HG02938 (cell line): ENCODE measurements at regions not wholly inside any gene's neighbourhood (a gene's known extent, or its start where the extent isn't known, plus 50 kb on each side); places are given as distances from the start of the nearest gene placed in this dataset.

Experiments used
- ATAC-seq: cut with Tn5 transposase; IDR thresholded peaks from one replicate; pipeline ENCODE4 v1.9.1; 2021; ENCODE audit warnings: mild to moderate bottlenecking, moderate library complexity; ENCODE audit not compliant: unreplicated experiment

DNA sequence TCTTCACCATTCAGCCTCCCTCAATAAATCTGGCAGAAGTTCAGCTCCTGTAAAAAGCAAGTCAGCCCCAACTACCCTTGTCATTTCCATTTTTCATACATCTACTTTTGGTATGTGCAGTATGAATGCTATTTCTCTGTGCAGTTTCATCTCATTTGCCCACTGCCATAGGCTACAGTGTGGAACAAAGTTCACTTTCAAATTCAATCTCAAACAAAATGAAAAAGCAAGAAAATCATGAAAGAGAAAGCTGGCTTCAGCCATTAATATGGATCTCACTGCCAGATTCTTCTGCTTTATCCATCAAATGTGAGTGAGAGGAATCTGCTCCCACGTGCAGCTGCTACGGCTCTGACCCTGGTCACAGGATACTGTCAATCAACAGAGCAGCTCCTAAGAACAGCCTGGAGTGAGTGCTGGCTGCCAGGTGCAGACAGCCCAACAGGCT is 494.2 kb downstream of the ZNF608 start:
- no peak for ATAC-seq

GRCh38 chr5:124245276-124245675 is 501.2 kb downstream of the ZNF608 start:
- ATAC-seq = no peak

GRCh38 chr5:124240732-124241131 is 505.7 kb downstream of the ZNF608 start:
- no peak for ATAC-seq

DNA sequence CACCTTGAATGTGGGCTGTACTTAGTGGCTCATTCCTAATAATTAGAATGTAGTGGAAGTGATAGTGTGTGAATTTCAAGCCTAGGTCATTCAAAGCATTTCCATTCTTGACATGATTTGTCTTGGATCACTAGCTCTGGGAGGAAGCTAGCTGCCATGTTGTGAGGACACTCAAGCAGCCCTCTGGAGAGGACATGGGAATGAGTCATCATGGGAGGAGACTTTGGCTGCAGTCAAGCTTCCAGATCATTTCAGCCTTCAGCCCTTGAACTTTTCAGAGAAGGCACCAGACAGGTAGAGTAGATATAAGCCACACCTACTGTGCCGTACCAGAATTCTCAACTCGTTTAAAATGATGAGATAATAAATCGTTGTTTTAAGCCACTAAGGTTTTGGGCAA is 506.9 kb downstream of the ZNF608 start:
- ATAC-seq = no peak

DNA sequence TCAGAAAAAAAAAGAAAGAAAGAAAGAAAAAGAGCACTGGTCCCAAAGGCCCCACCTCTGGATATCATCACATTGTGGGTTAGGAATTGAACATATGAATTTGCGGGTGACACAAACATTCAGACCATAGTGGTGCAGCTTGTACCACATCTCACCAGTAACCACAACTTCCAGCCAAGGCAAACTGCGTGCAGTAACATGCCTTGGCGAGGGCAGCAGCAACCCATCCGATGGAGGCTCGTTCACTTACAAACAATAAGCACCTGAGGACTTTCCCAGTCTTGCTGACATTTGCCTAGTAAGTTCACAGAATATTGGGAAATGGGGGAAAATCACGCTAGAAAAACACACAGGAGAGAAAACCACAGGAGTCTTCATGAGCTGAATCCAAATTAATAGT is 508.1 kb downstream of the ZNF608 start:
- no peak for ATAC-seq

DNA sequence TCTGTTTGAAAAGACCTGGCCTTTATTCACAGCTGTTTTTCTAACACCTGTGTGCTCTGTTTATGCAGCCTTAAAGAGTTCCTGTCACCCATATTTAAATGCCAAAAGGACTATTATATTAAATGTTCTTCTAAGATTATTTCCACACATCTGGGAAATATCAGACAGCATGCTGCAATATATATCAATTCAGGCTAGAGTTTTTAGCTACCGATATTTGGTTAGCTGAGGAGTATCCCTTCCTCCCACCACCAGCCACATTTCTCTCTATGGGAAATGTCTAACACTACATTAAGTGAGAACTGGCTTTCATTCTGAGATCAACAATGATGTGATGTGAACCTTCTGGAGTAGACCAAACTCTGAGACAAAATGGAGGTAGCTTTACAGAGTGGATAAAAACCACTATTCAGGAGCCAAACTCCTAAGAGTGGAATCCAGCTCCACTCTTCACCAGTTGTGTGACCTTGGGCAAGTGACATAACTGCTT is 509.2 kb downstream of the ZNF608 start:
- no peak for ATAC-seq

- no peak for ATAC-seq
Measured at GRCh38 chr5:124236361-124237205, 509.9 kb downstream of the ZNF608 start.

DNA sequence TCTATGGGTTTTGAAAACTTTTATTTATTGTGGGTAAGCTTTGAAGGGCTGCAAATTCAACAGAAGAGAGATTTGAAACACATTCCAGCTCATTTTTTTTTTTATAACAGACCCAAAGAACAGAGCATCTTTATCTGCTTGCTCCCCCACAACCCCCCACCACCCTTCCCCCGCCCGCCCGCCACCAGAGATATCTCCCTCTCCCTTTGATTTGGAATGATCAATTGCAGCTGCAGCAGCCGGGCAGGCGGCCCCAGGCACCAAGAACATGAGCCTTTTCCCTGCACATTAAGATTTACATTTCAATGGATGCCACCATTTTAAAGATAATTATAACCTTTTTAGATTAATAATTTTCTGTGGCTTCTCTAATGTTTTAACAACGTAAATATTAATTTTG is 510.9 kb downstream of the ZNF608 start:
- ATAC-seq = no peak

DNA sequence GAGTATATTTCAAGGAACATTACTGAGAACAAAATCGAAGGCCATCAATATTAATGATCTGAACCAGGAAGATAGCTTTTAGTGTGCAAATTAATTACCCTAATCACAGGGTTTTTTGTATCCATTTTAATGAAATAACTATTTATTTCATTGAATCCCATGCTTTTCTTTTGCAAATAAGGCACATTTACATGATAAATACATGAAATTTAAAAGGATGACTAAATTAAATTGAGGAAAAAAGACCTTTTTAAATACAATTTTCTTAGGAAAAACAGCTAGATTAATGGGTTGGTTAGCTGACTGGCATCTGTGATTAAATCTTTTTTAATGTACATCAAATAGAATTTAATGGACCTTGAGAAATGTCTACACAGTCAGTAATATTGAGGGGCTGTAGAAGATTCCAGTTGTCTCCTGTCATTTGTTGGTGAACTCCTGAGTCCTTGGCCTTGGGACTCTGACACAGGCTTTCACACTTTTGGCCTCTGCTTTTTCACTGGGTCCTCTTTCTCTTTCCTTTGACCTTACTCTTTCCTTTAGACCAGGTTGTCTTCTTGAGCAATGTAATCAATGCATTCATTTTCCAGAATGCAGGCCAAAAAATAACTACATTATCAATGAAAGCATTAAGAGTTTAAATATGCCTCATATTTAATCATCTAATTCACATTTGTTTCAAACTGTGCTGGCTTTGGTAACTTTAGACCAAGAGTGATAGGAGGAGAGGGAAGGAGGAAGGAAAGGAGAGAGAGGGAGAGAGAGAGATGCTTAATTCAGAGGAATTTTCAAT is 511.5 kb downstream of the ZNF608 start:
- ATAC-seq = no peak

GRCh38 chr5:124234022-124234769 is 512.2 kb downstream of the ZNF608 start:
- ATAC-seq = no peak

DNA sequence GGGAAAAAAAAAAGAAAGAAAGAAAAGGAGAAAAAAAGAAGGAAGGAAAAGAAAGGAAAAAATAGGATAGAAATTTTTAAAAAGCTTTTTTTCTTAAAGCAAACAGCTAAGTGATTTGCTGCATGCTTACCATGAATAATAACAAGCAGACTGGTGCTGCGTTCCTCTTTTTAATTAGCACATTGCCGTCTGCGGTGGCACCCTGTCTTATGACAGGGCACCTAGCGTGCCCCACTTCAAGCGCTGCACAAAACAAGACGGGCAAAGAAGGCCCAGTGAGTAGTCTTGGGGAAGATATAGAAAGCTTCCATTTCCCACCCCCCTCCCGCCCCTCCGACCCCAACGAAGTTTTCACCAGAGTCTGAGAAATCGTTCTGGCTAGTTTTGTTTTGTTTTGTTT is 513.9 kb downstream of the ZNF608 start:
- ATAC-seq = no peak

- no peak for ATAC-seq
Measured at GRCh38 chr5:124231802-124232201, 514.6 kb downstream of the ZNF608 start.

- no peak for ATAC-seq
Measured at GRCh38 chr5:124231230-124231629, 515.2 kb downstream of the ZNF608 start.

- ATAC-seq = no peak
Measured at GRCh38 chr5:124230456-124230855, 516.0 kb downstream of the ZNF608 start.

DNA sequence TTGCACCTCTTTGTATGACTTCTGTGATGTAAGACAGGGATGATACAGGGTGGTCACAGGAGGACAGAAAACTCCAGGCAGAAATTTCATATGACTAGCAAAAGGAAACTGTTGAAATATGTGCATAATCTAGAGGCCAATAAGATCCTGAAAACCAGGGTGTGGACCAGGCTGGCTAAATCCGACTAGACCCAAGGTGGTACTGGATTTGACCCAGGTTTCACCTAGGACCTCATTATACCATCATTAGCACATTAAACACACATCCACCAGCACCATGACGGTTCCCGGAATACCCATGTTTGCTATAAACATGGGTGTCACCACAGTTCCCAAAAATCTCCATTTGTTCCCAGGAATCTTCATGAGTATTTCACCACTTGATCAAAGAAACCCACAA is 517.1 kb downstream of the ZNF608 start:
- ATAC-seq = no peak

DNA sequence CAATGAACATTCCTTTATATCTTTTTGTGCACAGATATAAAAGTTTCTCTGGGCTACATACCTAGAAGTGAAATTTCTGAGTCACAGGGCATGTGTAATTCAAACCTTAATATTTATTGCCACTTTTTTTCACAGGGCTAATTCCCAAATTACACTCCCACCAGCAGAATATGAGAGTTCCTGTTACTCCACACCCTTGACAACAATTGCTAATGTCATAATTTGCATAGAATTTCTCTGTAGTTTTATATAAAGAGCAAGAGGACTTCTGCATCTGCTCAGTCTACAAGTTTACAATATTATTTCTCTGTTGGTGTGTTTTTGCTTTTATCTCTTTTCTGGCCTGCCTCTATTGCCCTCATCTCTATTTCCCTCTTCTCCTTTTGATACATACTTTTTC is 518.5 kb downstream of the ZNF608 start:
- no peak for ATAC-seq

DNA sequence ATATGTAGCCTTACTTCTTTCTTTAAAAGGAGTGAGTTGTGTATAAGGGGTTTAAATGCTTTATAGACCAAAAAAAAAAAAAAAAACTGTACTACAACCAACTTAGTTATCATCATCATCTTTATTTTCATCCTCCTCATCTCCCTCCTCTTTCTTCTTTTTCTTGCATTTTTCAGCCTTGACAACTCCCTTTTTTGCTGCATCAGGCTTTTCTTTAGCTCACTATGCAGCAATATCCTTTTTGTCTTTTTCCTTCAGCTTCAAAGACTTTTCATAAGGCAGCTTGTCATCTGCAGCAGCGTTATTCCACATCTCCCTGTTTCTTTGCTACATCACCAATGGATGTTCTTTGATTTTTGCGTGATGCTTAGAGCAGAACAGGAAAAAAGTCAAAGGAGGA is 526.0 kb downstream of the ZNF608 start:
- no peak for ATAC-seq

DNA sequence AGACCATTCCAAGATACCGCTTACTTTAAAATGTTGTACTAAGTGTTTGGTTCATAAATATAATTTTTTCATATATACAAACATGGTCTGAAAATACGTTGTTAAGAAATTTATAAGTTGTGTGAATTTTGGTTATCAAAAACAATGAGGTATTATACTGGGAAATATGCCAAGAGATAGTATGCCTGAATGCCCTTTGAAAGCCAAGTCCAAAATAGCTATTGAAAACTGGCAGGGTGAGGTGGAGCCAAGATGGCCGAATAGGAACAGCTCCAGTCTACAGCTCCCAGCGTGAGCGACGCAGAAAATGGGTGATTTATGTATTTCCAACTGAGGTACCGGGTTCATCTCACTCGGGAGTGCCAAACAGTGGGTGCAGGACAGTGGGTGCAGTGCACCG is 533.5 kb downstream of the ZNF608 start:
- ATAC-seq = no peak

DNA sequence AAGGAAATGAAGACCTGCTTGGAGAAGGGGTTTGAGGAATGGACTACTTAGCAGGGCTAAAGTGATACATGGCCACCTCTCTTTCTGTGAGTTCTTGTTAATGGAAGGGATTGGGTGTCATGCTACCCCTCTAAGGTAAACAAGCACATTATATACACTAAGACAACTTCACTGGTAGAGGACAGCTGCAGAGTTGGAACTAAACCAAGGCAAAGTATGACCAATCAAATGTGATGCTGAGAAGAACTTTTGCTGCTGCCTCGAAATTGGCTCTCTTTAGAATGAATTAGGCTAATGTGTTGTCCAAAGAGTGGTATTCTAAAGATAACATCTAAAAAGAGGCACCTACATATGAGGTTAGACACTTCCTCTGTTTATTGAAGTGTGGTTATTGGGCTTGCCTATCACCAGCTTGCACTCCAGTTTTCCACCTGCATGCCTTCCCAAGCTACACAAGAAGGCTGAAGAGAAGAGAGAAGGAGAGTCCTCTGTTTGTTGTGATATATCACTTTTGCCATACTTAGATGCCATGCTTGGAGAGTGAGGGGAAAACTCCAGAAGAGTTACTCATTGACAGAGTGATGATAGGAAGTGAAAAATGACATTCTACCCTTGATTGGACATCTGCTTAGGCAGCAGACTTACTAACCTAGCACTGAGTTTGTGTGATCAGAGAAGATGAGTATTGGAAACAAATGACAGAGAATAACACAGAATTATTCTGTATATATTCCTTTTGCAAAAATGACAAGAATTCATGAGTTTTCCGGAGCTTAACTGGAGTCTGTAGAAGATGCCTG is 536.1 kb downstream of the ZNF608 start:
- no peak for ATAC-seq

DNA sequence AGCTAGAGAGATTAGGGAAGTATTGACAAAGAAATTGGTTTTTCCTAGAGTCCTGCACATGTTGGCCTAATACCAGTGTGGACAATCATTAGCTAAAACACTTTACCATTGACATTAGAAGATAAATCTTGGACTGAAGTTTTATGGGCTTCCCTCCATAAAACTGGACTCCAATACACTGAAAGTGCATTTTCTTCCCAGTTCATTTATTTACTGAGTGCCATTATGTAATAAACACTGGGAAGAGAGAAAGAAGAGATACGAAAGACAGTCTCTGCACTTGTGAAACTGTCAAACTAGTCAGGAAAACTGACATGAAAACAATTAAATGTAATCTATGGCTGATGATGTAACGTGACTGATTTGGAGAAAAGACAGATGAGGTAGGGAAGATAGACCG is 539.3 kb downstream of the ZNF608 start:
- ATAC-seq = no peak
